ENCODE measurements at regions not wholly inside any gene's neighbourhood (a gene's known extent, or its start where the extent isn't known, plus 50 kb on each side); places are given as distances from the start of the nearest gene placed in this dataset.

- Histone ChIP-seq H3K27me3 (ENCODE audit: insufficient read depth, low read length, poor library complexity) (peaks cover 28% of the 10 kb centered on the region), H3K27ac (ENCODE audit: low read length) (no peak overlapping the region), H3K4me1 (ENCODE audit: insufficient read depth, low read length) (no peaks in the 10 kb centered on the region), H3K4me3 (ENCODE audit: low read depth in 1 of 2, low read length in 2 of 2) (no peak overlapping the region), H4K20me1 (ENCODE audit: insufficient read depth, low read length) (no peaks in the 10 kb centered on the region; the same call in 1 of the 2 replicates), H3K4me2 (ENCODE audit: insufficient read depth, low read length) (no peak overlapping the region), H3K9me3 (ENCODE audit: insufficient read depth, low read length, severe bottlenecking) (no peaks in the 10 kb centered on the region), H2AFZ (ENCODE audit: low read depth, low read length) (no peak overlapping the region), H3K9ac (ENCODE audit: low read depth, low read length) (no peak overlapping the region), H3K36me3 (ENCODE audit: insufficient read depth, low read length) (no peaks in the 10 kb centered on the region), H3K79me2 (ENCODE audit: insufficient read depth, low read length) (no peaks in the 10 kb centered on the region)
- TF ChIP-seq, protein P1, sequence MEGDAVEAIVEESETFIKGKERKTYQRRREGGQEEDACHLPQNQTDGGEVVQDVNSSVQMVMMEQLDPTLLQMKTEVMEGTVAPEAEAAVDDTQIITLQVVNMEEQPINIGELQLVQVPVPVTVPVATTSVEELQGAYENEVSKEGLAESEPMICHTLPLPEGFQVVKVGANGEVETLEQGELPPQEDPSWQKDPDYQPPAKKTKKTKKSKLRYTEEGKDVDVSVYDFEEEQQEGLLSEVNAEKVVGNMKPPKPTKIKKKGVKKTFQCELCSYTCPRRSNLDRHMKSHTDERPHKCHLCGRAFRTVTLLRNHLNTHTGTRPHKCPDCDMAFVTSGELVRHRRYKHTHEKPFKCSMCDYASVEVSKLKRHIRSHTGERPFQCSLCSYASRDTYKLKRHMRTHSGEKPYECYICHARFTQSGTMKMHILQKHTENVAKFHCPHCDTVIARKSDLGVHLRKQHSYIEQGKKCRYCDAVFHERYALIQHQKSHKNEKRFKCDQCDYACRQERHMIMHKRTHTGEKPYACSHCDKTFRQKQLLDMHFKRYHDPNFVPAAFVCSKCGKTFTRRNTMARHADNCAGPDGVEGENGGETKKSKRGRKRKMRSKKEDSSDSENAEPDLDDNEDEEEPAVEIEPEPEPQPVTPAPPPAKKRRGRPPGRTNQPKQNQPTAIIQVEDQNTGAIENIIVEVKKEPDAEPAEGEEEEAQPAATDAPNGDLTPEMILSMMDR (IDR thresholded peaks at IDR 0.05; ENCODE audit: borderline replicate concordance, extremely low read depth, low read length, poor library complexity, severe bottlenecking) = no peak
- no peak for TF ChIP-seq EZH2 (IDR thresholded peaks at IDR 0.05; ENCODE audit: borderline replicate concordance, low read depth, low read length, severe bottlenecking)
- DNase-seq (no peak), ATAC-seq (ENCODE audit: insufficient read depth, low read depth) (no peak)
Observed at GRCh38 chr3:197376735-197377555, 78.5 kb upstream of the DLG1 start.

DNA sequence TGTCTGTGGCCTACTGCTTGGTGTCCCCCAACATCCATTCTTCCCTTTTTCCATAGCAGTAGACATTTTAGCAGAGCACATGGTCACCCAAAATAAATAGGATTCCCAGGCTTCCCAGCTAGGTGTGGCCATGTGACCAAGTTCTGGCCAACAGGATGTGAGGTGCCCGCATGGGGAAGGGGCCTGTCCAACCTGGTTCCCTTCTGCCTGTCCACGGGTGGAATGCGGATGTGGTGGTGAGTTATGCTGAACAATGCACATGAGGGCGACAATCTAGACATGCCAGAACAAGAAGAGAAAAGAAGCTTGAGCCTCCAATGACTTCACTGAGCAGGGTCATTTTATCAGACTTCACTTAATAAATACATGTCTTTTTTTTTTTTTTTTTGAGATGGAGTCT is 77.6 kb upstream of the DLG1 start:
- Histone ChIP-seq H3K4me1 (ENCODE audit: insufficient read depth, low read length) (no peaks in the 10 kb centered on the region), H4K20me1 (ENCODE audit: insufficient read depth, low read length) (no peaks in the 10 kb centered on the region; the same call in 1 of the 2 replicates), H3K27ac (ENCODE audit: low read length) (no peak overlapping the region), H2AFZ (ENCODE audit: low read depth, low read length) (no peak overlapping the region), H3K9ac (ENCODE audit: low read depth, low read length) (no peak overlapping the region), H3K79me2 (ENCODE audit: insufficient read depth, low read length) (no peaks in the 10 kb centered on the region), H3K4me2 (ENCODE audit: insufficient read depth, low read length) (no peak overlapping the region), H3K4me3 (ENCODE audit: low read depth in 1 of 2, low read length in 2 of 2) (no peak overlapping the region), H3K9me3 (ENCODE audit: insufficient read depth, low read length, severe bottlenecking) (no peaks in the 10 kb centered on the region), H3K36me3 (ENCODE audit: insufficient read depth, low read length) (no peaks in the 10 kb centered on the region), H3K27me3 (ENCODE audit: insufficient read depth, low read length, poor library complexity) (peaks cover 30% of the 10 kb centered on the region)
- no peak for DNase-seq
- no peak for TF ChIP-seq EZH2 (IDR thresholded peaks at IDR 0.05; ENCODE audit: borderline replicate concordance, low read depth, low read length, severe bottlenecking)
- TF ChIP-seq, protein P1 (IDR thresholded peaks at IDR 0.05; ENCODE audit: borderline replicate concordance, extremely low read depth, low read length, poor library complexity, severe bottlenecking) = no peak
- no peak for ATAC-seq (ENCODE audit: insufficient read depth, low read depth)

DNA sequence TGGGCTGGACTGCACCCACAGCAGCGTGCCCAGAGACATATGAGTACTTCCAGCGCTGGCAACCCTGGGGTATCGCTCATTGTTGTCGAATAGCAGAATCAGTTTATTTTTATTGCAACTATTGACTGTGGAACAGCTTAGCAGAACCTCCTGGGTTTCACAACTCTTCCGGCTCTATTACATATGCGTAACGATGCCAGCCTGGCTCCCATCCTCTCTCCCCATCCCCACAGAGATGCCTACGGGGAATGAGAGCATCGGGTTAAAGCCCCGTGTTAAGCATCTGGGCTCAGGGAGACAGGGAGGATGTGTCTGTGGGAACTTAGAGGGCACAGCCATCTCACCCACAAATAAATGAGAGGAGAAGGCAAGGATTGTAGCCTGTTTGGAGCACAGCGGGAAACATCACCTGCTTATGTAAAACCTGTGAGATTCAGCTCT is 76.6 kb upstream of the DLG1 start:
- H3K9me3 ChIP-seq (ENCODE audit: insufficient read depth, low read length, severe bottlenecking) = no peaks in the 10 kb centered on the region
- no peaks in the 10 kb centered on the region for H3K79me2 ChIP-seq (ENCODE audit: insufficient read depth, low read length)
- ATAC-seq (ENCODE audit: insufficient read depth, low read depth) (no peak), DNase-seq (no peak)
- H3K27me3 ChIP-seq (ENCODE audit: insufficient read depth, low read length, poor library complexity) = peaks cover 30% of the 10 kb centered on the region
- H2AFZ ChIP-seq (ENCODE audit: low read depth, low read length) = no peak overlapping the region
- no peaks in the 10 kb centered on the region for H3K36me3 ChIP-seq (ENCODE audit: insufficient read depth, low read length)
- H3K27ac ChIP-seq (ENCODE audit: low read length) = no peak overlapping the region
- no peak overlapping the region for H3K4me3 ChIP-seq (ENCODE audit: low read depth in 1 of 2, low read length in 2 of 2)
- H3K4me2 ChIP-seq (ENCODE audit: insufficient read depth, low read length) = no peak overlapping the region
- no peaks in the 10 kb centered on the region for H3K4me1 ChIP-seq (ENCODE audit: insufficient read depth, low read length)
- no peak overlapping the region for H3K9ac ChIP-seq (ENCODE audit: low read depth, low read length)
- TF ChIP-seq, protein P1 (IDR thresholded peaks at IDR 0.05; ENCODE audit: borderline replicate concordance, extremely low read depth, low read length, poor library complexity, severe bottlenecking) = no peak
- no peak for TF ChIP-seq EZH2 (IDR thresholded peaks at IDR 0.05; ENCODE audit: borderline replicate concordance, low read depth, low read length, severe bottlenecking)
- H4K20me1 ChIP-seq (ENCODE audit: insufficient read depth, low read length) = no peaks in the 10 kb centered on the region; the same call in 1 of the 2 replicates

Measured in DND-41 (cell line).